Ishikawa (cell line): ENCODE measurements at regions not wholly inside any gene's neighbourhood (a gene's known extent, or its start where the extent isn't known, plus 50 kb on each side); places are given as distances from the start of the nearest gene placed in this dataset.
A peak's percentile ranks its signal among the peaks of the same experiment; 100 is the strongest.

Experiments used
- CEBPB ChIP-seq: IDR thresholded peaks from 2 replicates; pipeline ENCODE4 v1.6.1; 2012
- CREB1 ChIP-seq: IDR thresholded peaks from 2 replicates; pipeline ENCODE4 v1.6.1; 2012; ENCODE audit warnings: low read depth
- EGR1 ChIP-seq: IDR thresholded peaks from 2 replicates; pipeline ENCODE4 v1.6.1; 2012
- EP300 ChIP-seq: IDR thresholded peaks from 2 replicates; pipeline ENCODE4 v1.6.1; 2012; ENCODE audit warnings: borderline replicate concordance
- FOXM1 ChIP-seq: IDR thresholded peaks from 2 replicates; pipeline ENCODE4 v1.6.1; 2012; ENCODE audit warnings: low read depth, borderline replicate concordance
- MAX ChIP-seq: IDR thresholded peaks from 2 replicates; pipeline ENCODE4 v1.6.1; 2012
- NFIC ChIP-seq: IDR thresholded peaks from 2 replicates; pipeline ENCODE4 v1.6.1; 2012
- RAD21 ChIP-seq: IDR thresholded peaks from 2 replicates; pipeline ENCODE4 v1.6.1; 2012; ENCODE audit warnings: low read depth
- REST ChIP-seq: IDR thresholded peaks from 2 replicates; pipeline ENCODE4 v1.6.1; 2012; ENCODE audit warnings: low read depth, mild to moderate bottlenecking
- TAF1 ChIP-seq: IDR thresholded peaks from 2 replicates; pipeline ENCODE4 v1.6.1; 2012; ENCODE audit warnings: low read depth, mild to moderate bottlenecking
- TCF12 ChIP-seq: IDR thresholded peaks from 2 replicates; pipeline ENCODE4 v1.6.1; 2012; ENCODE audit warnings: low read depth
- TEAD4 ChIP-seq: IDR thresholded peaks from 2 replicates; pipeline ENCODE4 v1.6.1; 2012
- YY1 ChIP-seq: IDR thresholded peaks from 2 replicates; pipeline ENCODE4 v1.6.1; 2012; ENCODE audit warnings: low read depth
- ZBTB7A ChIP-seq: IDR thresholded peaks from 2 replicates; pipeline ENCODE4 v1.6.1; 2012; ENCODE audit warnings: low read depth
- TF ChIP-seq, protein P1 (sequence below): IDR thresholded peaks from 2 replicates; pipeline ENCODE4 v1.6.1; 2012

- TF ChIP-seq REST: no peak
- TF ChIP-seq MAX: no peak
- no peak for TF ChIP-seq RAD21
- TF ChIP-seq ZBTB7A: no peak
These were observed 826.3 kb upstream of the CDH2 start for GRCh38 chr18:29003194-29003593.

DNA sequence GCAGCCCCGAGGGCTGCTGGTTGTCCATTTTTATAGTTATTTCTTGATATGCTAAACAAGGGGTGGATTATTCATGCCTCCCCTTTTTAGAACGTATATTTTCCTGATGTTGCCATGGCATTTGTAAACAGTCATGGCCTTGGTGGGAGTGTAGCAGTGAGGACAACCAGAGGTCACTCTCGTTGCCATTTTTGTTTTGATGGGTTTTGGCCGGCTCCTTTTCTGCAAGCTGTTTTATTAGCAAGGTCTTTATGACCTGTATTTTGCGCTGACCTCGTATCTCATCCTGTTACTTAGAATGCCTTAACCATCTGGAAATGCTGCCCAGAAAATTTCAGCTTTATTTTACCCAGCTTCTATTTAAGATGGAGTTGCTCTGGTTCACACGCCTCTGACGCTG is 825.8 kb upstream of the CDH2 start:
- TF ChIP-seq TAF1 (no peak), YY1 (no peak), TCF12 (no peak), ZBTB7A (no peak), NFIC (no peak), CEBPB (no peak), EGR1 (no peak), RAD21 (no peak), CREB1 (no peak), TEAD4 (no peak), EP300 (no peak), REST (no peak)
- TF ChIP-seq, protein P1, sequence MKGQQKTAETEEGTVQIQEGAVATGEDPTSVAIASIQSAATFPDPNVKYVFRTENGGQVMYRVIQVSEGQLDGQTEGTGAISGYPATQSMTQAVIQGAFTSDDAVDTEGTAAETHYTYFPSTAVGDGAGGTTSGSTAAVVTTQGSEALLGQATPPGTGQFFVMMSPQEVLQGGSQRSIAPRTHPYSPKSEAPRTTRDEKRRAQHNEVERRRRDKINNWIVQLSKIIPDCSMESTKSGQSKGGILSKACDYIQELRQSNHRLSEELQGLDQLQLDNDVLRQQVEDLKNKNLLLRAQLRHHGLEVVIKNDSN: no peak

DNA sequence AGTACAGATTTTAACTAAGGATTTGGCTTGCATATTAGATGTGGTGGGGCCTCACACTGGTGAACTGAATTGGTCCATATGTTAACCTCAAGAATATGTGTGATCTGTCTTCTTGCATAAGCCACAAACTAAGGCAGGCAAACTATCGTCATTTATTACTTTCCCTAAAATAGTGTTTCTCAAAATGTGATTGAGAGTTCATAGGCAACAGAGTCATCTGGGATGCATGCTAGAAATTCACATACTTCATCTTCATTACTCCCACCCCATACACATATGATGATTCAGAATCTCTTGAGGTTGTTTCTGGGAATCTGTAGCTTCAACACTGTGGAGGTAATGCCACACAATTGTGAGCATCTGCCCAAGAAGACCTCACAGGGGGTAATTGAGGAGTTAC is 822.8 kb upstream of the CDH2 start:
- TF ChIP-seq RAD21: no peak
- no peak for TF ChIP-seq TAF1
- TF ChIP-seq, protein P1: no peak
- no peak for TF ChIP-seq FOXM1
- TF ChIP-seq ZBTB7A: no peak
- TF ChIP-seq YY1: no peak
- no peak for TF ChIP-seq NFIC
- TF ChIP-seq CEBPB: no peak
- no peak for TF ChIP-seq MAX
- TF ChIP-seq REST: no peak
- no peak for TF ChIP-seq EGR1
- TF ChIP-seq EP300: no peak
- TF ChIP-seq TEAD4: no peak
- TF ChIP-seq CREB1: no peak
- TF ChIP-seq TCF12: no peak

- TF ChIP-seq TAF1 (no peak), RAD21 (peak; percentile 27; the same call in 1 of the 2 replicates), FOXM1 (no peak)
These were observed 818.4 kb upstream of the CDH2 start for GRCh38 chr18:28995319-28995718.

DNA sequence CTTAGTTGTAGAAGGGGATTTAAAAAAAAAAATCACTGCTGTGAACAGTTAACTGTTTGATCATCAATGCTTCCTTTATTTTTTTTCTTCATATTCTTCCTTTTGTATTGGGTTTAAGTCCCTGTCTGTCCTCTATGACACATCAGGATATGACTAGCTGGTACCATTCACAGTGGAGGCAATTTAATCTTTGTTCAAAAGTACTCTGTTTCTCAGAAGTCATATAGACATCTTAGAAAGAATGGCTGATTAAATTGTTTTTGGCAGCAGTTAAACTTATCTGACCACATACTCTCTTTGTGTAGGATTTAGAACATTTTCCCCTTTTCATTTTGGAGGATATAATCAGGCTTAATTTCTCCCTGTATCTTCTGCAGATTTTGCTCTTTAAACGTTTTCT is 807.8 kb upstream of the CDH2 start:
- no peak for TF ChIP-seq CEBPB
- TF ChIP-seq YY1: no peak
- TF ChIP-seq MAX: no peak
- TF ChIP-seq EP300: no peak
- no peak for TF ChIP-seq EGR1
- no peak for TF ChIP-seq TCF12
- no peak for TF ChIP-seq REST
- TF ChIP-seq TAF1: no peak
- no peak for TF ChIP-seq CREB1
- TF ChIP-seq RAD21: no peak
- TF ChIP-seq ZBTB7A: no peak
- TF ChIP-seq NFIC: no peak
- TF ChIP-seq, protein P1: no peak
- no peak for TF ChIP-seq FOXM1
- no peak for TF ChIP-seq TEAD4
